ENCODE measurements at regions not wholly inside any gene's neighbourhood (a gene's known extent, or its start where the extent isn't known, plus 50 kb on each side); places are given as distances from the start of the nearest gene placed in this dataset.
"Not testable (repeated sequence)": the region's sequence is repeated elsewhere in the genome, so short reads cannot be mapped to it uniquely, and the experiment has no call there.

DNA sequence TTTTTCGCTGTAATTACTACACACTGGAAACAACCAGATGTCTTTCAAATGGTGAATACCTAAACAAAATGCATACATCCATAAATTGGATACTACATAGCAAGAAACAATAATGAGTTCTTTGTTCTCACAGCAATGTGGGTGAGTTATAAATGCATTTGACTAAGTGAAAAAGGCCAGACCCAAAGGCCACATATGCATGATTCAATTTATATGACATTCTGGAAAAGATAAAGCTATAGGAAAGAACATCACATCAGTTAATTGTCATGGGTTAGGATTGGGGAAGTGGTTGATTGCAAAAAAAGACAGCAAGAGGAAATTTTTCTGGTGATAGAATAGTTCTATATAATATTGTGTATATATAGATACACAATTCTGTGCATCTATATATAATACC is 198.9 kb downstream of the CYLC2 start:
- Histone ChIP-seq H3K4me3 (no peak overlapping the region), H3K4me1 (ENCODE audit: control insufficient read depth in 1 of 2, low read depth in 2 of 2) (peaks cover under 1 to 9% of the 10 kb centered on the region in 2 donors), H3K27me3 (replicated peaks; ENCODE audit: insufficient read depth) (no peaks in the 10 kb centered on the region), H3K9me3 (no peaks in the 10 kb centered on the region), H3K36me3 (no peaks in the 10 kb centered on the region), H3K27ac (no peak overlapping the region)
- TF ChIP-seq, protein P1, sequence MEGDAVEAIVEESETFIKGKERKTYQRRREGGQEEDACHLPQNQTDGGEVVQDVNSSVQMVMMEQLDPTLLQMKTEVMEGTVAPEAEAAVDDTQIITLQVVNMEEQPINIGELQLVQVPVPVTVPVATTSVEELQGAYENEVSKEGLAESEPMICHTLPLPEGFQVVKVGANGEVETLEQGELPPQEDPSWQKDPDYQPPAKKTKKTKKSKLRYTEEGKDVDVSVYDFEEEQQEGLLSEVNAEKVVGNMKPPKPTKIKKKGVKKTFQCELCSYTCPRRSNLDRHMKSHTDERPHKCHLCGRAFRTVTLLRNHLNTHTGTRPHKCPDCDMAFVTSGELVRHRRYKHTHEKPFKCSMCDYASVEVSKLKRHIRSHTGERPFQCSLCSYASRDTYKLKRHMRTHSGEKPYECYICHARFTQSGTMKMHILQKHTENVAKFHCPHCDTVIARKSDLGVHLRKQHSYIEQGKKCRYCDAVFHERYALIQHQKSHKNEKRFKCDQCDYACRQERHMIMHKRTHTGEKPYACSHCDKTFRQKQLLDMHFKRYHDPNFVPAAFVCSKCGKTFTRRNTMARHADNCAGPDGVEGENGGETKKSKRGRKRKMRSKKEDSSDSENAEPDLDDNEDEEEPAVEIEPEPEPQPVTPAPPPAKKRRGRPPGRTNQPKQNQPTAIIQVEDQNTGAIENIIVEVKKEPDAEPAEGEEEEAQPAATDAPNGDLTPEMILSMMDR (IDR thresholded peaks at IDR 0.05) = no peak
- DNase-seq (ENCODE audit: low spot score) (no peak), ATAC-seq (ENCODE audit: insufficient number of reproducible peaks, low FRiP score, low read depth) (no peak)

DNA sequence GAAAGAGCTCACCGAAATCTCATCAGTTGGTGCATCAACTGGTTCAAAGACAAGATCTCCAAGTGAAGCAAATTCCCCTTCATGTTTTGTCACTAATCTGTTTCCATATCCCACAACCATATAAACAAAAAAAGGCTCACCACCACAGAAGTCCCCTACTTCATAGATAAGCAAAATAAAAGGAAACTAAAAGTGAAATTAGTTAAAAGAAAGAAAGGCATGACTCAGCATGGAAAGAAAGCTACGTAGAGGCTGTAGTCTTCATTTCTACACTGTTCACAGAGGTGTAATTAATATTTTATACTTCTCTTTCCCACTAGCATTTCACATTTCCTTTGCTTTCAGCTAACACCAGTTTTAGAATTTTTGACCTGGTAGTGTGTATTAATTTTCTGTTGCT is 208.0 kb downstream of the CYLC2 start:
- ATAC-seq (ENCODE audit: insufficient number of reproducible peaks, low FRiP score, low read depth) = no peak

DNA sequence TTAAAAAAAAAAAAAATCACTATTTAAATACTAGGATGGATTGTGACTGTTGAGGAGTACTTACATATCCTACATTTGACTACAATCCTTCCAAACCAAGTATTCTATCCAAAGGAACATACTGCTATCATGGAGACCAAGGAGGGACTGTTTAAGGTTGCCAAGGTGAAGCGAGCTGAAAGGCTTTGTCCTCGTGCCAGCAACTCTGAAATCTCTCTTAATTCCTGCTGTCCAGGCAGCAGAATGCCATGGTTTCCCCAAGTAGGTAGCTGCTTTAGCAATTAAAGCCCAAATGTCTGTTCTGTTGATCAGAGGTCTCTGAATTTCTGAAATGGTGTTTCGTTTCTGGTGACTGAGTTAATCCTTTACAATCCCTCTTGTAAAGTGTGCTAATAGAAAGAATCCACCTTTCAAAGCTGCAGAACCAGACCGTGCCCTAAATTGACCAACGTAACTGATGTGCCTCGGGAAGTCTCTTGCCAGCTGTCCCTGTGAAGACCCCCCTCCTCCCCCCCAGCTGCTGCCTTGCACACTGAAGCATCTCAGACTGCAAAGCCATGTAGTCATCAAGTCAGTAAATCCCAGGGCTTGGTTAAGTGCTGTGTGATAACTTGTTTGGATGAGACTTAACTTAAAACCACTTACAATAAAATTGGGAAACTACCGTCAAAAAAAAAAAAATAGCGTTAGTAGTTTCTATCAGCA is 210.9 kb downstream of the CYLC2 start:
- not testable (repeated sequence) for DNase-seq (ENCODE audit: low spot score); H3K27ac ChIP-seq; H3K36me3 ChIP-seq; H3K4me3 ChIP-seq; ATAC-seq (ENCODE audit: insufficient number of reproducible peaks, low FRiP score, low read depth); H3K9me3 ChIP-seq; H3K27me3 ChIP-seq (replicated peaks; ENCODE audit: insufficient read depth)
- H3K4me1 ChIP-seq (ENCODE audit: control insufficient read depth in 1 of 2, low read depth in 2 of 2) = peaks cover 8 to 20% of the 10 kb centered on the region in 2 donors

More for the DNA sequence above, 208.0 kb downstream of the CYLC2 start:
- Histone ChIP-seq H3K9me3 (no peaks in the 10 kb centered on the region), H3K36me3 (no peaks in the 10 kb centered on the region), H3K4me1 (ENCODE audit: control insufficient read depth in 1 of 2, low read depth in 2 of 2) (peaks cover 14 to 25% of the 10 kb centered on the region in 2 donors), H3K27ac (no peak overlapping the region), H3K27me3 (replicated peaks; ENCODE audit: insufficient read depth) (no peaks in the 10 kb centered on the region), H3K4me3 (no peak overlapping the region)
- DNase-seq (ENCODE audit: low spot score) = no peak
- TF ChIP-seq, protein P1 (IDR thresholded peaks at IDR 0.05) = no peak

DNA sequence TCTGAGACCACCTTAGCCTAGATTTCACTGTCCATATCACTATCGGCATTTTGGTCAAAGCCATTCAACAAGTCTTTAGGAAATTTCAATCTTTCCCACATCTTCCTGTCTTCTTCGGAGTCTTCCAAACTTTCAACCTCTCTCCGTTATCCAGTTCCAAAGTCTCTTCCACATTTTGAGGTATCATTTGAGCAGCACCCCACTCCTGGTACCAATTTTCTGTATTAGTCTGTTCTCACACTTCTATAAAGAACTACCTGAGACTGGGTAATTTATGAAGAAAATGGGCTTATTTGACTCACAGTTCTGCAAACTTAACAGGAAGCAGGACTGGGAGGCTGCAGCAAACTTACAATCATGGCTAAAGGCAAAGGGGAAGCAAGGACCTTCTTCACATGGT is 215.5 kb downstream of the CYLC2 start:
- Histone ChIP-seq H3K27me3 (replicated peaks; ENCODE audit: insufficient read depth) (no peaks in the 10 kb centered on the region), H3K9me3 (no peaks in the 10 kb centered on the region), H3K36me3 (no peaks in the 10 kb centered on the region), H3K4me3 (no peak overlapping the region), H3K27ac (no peak overlapping the region), H3K4me1 (ENCODE audit: control insufficient read depth in 1 of 2, low read depth in 2 of 2) (peaks cover 0 to 8% of the 10 kb centered on the region in 2 donors)
- ATAC-seq (ENCODE audit: insufficient number of reproducible peaks, low FRiP score, low read depth) (no peak), DNase-seq (ENCODE audit: low spot score) (no peak)
- TF ChIP-seq, protein P1 (IDR thresholded peaks at IDR 0.05) = no peak

DNA sequence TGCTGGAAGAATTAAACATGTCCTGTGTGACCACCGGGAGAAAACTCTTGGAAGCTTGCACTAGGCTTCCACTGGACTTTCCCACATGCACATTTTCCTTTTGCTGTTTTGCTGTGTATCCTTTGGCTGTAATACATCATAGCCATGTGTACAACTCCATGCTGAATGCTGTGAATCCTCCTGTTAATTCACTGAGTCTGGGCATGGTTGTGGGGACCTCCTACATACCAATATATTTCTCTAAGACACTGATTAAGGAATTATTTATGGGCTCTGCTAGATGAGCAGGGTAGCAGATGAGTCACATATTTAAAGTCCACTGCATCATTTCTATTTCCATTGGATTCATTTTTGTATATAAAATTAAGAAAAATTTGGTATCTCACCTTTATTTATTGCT is 220.1 kb downstream of the CYLC2 start:
- DNase-seq (ENCODE audit: low spot score) = no peak
- Histone ChIP-seq H3K9me3 (no peaks in the 10 kb centered on the region), H3K4me1 (ENCODE audit: control insufficient read depth in 1 of 2, low read depth in 2 of 2) (peaks cover 2 to 5% of the 10 kb centered on the region in 2 donors)

More for the DNA sequence above, 220.1 kb downstream of the CYLC2 start:
- Histone ChIP-seq H3K27me3 (replicated peaks; ENCODE audit: insufficient read depth) (no peaks in the 10 kb centered on the region), H3K4me3 (no peak overlapping the region), H3K27ac (no peak overlapping the region), H3K36me3 (no peaks in the 10 kb centered on the region)
- TF ChIP-seq, protein P1 (IDR thresholded peaks at IDR 0.05) = no peak
- ATAC-seq (ENCODE audit: insufficient number of reproducible peaks, low FRiP score, low read depth) = no peak

Measured in thoracic aorta (tissue), 2 donors.